T47D (cell line): ENCODE measurements at regions not wholly inside any gene's neighbourhood (a gene's known extent, or its start where the extent isn't known, plus 50 kb on each side); places are given as distances from the start of the nearest gene placed in this dataset.
"Not testable (repeated sequence)": the region's sequence is repeated elsewhere in the genome, so short reads cannot be mapped to it uniquely, and the experiment has no call there.

Experiments used
- DNase-seq, 2 experiments: peaks; one replicate each; pipeline versions ENCODE4 v3.0.0 to v3.0.0-alpha.2; 2011 to 2012; ENCODE audit warnings: low read depth in 1 of 2, low spot score in 1 of 2
- JUND ChIP-seq: IDR thresholded peaks from 2 replicates; pipeline ENCODE4 v1.6.1; 2012; ENCODE audit warnings: low read depth
- in situ Hi-C: cut with HindIII; loops from 2 replicates; pipeline ENCODE4 v1.10.0; 2016; ENCODE audit warnings: low sequenced_read_pairs, low pct_unique_long_range_greater_than_20kb

DNA sequence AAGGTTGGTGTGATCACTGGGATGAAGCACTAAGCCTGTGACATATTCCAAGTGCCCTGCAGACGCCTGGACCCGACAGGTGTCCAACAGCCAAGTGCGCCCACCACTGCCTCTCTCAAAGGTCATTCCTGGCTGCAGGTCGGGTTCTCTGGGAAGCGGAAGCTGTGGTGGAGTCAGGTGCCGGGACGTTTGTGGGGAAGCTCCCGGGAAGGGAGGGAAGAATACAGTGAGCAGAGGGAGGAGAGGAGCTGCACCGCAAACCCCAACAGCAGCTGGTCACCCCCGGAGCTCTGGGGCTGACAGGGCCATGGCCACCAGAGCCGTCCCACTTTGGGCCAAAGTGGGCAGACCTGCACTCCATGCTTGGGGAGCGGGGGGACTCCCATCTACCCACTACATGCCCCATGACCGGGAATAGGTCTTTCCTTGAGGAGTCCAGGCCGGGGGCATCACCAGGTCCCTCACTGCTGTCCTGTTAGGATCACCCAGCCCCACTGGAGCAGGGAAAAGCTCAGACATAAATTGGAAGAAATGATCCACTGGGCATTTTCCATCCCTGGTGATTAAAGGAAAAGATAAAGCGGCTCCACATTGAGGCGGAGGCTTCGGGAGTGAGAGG is 84.5 kb upstream of the PPP2R2D start:
- no peak for TF ChIP-seq JUND
- no peak for DNase-seq
- in situ Hi-C loops: no loop called here

DNA sequence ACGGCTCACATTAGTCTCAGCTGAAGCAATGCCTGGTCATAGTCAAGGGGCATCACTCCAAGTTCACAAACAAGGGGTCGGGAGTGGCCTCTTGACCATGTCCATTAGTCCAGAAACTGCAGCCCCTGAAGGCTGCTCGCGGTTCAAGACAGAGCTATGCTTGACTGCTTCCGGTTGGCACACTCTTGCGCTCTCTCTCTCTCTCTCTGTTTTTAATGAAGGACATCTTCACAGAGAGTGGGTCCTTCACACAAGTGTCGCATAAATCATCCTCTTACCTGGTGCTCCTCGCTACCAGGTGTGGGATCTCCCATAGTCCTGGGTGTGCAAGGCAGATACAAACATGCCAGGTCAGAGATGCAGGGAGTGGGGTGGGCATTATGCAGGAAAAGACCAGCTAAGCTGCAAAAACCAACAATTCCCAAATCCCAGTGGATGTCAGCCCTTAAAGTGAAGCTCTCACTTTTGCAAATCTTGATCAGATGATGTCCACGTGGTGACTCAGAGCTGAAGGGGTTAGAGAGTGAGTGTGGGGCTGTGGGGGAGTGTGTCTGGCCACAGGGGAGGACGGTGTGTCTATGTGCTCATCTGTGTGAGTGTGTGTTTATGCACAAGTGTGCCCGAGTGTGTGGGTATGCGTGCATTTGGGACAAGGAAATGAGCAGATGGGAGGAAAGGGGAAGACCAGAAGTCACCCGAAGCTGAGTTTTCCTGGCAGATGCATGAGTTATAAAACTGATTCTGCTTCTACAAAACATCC is 83.7 kb upstream of the PPP2R2D start:
- in situ Hi-C loops: no loop called here
- DNase-seq: no peak
- no peak for TF ChIP-seq JUND

DNA sequence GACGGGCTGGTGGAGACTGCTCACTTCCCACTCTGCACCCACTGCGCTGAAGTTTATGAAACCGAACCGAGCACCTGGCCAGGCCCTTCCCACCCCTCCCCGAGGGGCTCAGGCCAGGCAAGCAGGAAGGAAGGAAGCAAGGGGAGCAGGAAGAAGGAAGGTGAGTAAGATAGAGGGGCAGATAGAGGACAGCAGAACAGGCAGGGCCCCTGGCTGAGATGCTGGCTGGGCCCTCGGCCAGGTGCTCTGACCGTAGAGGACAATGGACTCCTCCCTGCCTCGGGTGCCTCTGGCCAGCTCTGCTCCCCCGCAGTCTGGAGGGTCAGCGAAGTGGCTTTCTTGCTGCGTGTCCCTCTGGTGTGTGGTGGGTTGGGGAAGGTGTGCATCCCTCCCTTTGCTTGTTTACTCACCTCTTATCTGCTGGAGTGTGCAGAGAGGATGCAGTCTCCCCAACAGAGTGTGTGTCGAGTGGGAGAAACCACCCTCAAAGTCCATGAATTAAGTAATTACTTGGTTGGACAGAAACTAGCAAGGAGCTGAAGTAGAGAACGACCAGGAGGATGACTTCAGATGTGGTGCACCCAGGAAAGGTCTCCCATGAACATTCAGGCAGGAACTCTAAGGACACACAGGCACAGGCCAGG is 82.8 kb upstream of the PPP2R2D start:
- TF ChIP-seq JUND: no peak
- no peak for DNase-seq
- in situ Hi-C loops: no loop called here

DNA sequence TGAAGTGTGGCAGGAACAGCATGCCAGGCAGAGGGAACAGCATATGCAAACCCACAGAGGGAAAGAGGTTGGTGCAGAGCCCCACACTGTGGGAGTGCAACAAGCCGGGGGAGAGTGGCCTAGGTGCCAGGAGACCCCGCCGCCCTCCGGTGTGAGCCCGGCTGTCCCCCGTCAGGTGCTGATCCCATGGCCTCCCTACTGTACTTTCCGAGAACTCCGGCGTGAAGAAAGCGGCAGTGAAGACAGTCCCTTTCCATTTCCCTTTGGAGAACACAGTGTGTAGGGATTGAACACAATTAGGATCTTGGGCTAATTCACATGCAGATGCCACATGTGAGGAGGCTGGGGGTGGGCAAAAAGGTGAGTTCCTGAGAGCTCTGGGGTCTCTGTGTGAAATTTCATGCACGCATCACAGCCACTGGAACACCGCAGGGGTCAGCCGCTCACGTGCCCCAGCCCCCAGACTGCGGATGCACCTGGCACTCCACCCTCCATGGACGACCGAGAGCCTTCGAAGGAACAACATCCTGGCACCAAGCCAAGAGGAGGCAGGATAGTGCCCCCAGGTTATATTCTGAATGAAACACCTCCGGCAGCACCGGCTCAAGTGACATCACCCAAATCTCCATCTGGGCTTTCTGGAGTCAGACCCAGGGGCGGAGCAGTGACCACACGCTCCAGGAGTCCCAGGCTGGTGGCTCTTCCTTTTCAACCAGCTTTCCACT is 82.1 kb upstream of the PPP2R2D start:
- no peak for TF ChIP-seq JUND
- in situ Hi-C loops: no loop called here
- no peak for DNase-seq

DNA sequence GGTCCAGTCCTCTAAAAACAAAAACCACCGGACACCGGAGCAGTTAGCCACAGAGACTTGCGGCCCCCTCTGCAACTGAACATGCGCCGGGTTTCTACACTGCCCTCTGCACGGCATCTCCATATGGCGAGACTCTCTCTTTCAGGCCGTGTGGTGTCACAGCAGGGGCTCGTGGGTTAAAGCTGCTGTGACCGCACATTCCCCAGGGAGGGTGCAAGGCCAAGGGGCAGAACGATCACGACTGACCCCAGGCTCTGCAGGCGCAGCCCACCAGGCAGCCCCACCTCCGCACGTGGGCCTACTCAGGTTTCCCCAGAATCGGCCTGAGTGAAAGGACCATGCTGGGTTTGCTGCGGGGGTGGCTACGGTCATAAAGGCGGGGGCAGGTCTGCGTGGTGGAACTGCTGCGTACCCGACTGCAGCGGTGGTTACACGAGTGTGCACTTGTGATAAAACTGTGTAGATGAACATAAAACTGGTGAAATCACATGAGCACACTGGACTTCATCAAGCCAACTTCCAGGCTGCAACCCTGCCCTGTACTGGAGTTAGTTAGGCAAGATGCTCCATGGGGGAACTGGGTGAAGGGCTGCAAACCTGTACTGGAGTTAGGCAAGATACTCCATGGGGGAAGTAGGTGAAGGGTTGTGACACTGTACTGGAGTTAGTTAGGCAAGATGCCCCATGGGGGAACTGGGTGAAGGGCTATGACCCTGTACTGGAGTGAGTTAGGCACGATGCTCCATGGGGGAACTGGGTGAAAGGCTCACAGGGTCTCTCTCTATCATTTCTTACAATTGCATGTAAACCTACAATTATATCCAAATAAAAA is 81.4 kb upstream of the PPP2R2D start:
- TF ChIP-seq JUND: no peak
- no peak for DNase-seq
- in situ Hi-C loops: no loop called here

DNA sequence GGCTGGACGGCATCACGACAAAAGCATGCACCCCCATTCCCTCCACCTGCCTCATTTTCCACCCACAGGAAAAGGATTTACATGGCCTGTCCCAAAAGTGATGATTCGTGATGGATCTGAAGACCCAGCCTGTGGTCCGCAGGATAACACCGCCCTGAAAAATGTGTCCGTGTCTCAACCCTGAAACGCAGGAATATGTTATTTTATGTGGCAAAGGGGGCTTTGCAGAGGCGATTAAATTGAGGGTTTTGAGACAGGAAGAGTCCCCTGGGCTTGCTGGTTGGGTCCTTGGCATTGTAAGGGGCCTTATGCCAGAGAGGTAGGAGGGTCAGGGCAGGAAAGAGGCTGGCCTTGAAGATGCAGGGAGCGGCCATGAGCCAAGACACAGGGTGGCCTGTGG is 80.2 kb upstream of the PPP2R2D start:
- TF ChIP-seq JUND: no peak
- no peak for DNase-seq
- in situ Hi-C loops: no loop called here

DNA sequence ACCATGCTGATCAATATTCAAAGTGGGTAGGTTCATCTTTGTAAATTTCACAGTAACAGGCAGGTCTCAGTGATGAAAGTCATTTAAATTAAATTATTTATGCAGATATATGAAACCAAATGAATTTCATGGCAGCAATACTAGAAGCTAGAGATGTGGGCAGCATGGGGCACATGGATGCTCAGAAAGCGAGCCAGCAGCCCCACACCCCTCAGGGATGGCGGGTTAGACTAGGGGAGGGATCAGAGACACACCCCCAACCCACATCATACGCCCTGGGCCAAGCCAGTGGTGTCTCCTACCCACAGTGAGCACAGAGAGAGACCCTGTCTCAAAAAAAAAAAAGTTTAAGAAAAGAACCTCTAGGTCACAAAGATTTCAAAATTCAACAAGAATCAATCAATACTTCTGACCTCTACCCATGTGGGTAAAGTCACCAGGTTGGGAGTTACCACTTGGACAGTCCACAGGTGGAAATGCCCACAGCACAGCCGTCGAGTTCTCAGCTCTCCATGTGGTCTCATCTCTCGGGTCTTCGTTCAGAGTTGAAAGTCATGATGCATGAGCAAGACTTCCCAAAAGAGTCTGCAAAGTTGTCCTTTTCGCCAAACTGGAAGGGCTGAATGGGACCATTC is 79.3 kb upstream of the PPP2R2D start:
- TF ChIP-seq JUND: no peak
- DNase-seq: no peak
- in situ Hi-C loops: no loop called here

DNA sequence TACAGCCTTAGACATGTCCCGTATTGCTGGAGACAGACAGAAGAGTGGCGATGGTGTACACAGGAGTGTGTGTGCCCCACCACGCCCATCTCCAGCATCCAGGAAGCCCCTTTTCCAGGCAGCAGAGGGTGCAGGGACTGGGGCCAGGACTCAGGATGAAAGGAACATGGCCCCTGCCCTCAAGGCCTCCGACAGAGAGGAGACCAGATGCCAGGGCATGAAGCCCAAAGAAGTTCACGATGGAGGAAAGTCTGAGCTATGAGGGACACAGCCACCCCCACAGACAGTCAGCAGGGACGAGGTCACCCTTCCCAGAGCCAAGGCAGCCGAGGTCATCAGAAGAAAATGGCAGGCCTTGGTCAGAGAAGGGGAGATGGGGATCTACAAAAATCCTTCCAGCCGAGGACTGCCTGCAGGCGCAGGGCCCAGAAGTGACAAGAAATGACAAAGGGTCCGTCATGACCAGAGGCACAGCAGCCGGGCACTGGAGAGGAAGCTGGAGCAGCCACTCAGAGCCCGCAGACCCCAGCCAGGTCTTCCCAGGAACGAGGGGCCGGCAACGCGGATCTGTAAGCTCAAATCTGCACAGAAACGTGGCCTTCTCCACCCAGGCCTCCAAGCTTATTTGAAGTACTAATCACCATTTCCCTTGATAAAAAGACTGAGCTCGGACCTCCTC is 78.7 kb upstream of the PPP2R2D start:
- DNase-seq: no peak
- in situ Hi-C loops: no loop called here
- TF ChIP-seq JUND: no peak

DNA sequence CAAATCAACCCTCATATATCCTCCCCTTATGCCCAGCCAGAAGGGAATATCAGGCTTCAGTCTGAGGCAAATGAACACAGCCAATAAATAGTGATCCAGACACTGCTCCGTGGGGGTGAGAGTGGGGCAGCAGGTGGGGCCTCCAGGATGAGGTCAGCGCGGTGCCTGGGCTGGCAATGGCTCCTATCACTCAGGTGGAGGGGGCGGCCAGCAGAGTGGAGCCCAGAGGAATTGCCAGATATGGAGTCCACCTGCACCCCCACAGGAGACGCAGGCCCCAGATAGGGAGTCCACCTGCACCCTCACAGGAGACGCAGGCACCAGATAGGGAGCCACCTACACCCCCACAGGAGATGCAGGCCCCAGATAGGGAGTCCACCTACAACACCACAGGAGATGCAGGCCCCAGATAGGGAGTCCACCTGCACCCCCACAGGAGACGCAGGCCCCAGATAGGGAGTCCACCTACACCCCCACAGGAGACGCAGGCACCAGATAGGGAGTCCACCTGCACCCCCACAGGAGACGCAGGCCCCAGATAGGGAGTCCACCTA is 78.0 kb upstream of the PPP2R2D start:
- in situ Hi-C loops: no loop called here
- no peak for TF ChIP-seq JUND
- DNase-seq: no peak

DNA sequence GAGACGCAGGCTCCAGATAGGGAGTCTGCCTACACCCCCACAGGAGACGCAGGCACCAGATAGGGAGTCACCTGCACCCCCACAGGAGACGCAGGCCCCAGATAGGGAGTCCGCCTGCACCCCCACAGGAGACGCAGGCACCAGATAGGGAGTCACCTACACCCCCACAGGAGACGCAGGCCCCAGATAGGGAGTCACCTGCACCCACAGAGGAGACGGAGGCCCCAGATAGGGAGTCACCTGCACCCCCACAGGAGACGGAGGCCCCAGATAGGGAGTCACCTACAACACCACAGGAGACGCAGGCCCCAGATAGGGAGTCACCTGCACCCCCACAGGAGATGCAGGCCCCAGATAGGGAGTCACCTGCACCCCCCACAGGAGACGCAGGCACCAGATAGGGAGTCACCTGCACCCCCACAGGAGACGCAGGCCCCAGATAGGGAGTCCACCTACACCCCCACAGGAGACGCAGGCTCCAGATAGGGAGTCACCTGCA is 77.2 kb upstream of the PPP2R2D start:
- in situ Hi-C loops: not testable (repeated sequence)

More for the DNA sequence above, 77.2 kb upstream of the PPP2R2D start:
- not testable (repeated sequence) for DNase-seq
